Fibroblast of lung (primary cell): ENCODE measurements at regions not wholly inside any gene's neighbourhood (a gene's known extent, or its start where the extent isn't known, plus 50 kb on each side); places are given as distances from the start of the nearest gene placed in this dataset.

ENCODE experiments used
- DNase-seq, 2 donors: peaks; one replicate each; pipeline versions ENCODE4 v3.0.0 to v3.0.0-alpha.2; 2010; ENCODE audit warnings: low read depth in 2 of 2
- H2AFZ ChIP-seq: 2 replicates; pipeline ENCODE4 v1.5.1; 2012; ENCODE audit warnings: low read length, control low read depth, inconsistent platforms
- H3K27ac ChIP-seq: 2 replicates; pipeline ENCODE4 v1.5.1; 2011; ENCODE audit warnings: low read length, control low read depth; ENCODE audit not compliant: insufficient read depth
- H3K27me3 ChIP-seq: 2 replicates; pipeline ENCODE4 v1.5.1; 2011; ENCODE audit warnings: mild to moderate bottlenecking, low read length; ENCODE audit not compliant: control insufficient read depth, insufficient read depth
- H3K36me3 ChIP-seq: 2 replicates; pipeline ENCODE4 v1.5.1; 2011; ENCODE audit warnings: low read length; ENCODE audit not compliant: control insufficient read depth, insufficient read depth
- H3K4me1 ChIP-seq: 2 replicates; pipeline ENCODE4 v1.5.1; 2011; ENCODE audit warnings: low read length; ENCODE audit not compliant: control insufficient read depth, insufficient read depth; ENCODE audit errors: extremely low read depth
- H3K4me2 ChIP-seq: 2 replicates; pipeline ENCODE4 v1.5.1; 2011; ENCODE audit warnings: low read length, control low read depth; ENCODE audit not compliant: insufficient read depth; ENCODE audit errors: extremely low read depth
- H3K4me3 ChIP-seq, 4 experiments: fragments of 200-600 bp in 1 of 4; sonication (generic) in 1 of 4; replicated peaks in 1 of 4; 2 replicates each; pipeline ENCODE4 v1.5.1; 2011 to 2016; ENCODE audit warnings: low read length in 4 of 4, low read depth in 3 of 4, mild to moderate bottlenecking in 3 of 4, control low read depth in 2 of 4, inconsistent platforms in 1 of 4, mixed read lengths in 1 of 4; ENCODE audit not compliant: insufficient read depth in 1 of 4; ENCODE audit errors: control extremely low read depth in 1 of 4
- H3K79me2 ChIP-seq: 2 replicates; pipeline ENCODE4 v1.5.1; 2012; ENCODE audit warnings: mild to moderate bottlenecking, low read length, inconsistent platforms; ENCODE audit not compliant: control insufficient read depth, insufficient read depth
- H3K9ac ChIP-seq: 2 replicates; pipeline ENCODE4 v1.5.1; 2011; ENCODE audit warnings: mild to moderate bottlenecking, low read length, control low read depth; ENCODE audit not compliant: insufficient read depth
- H3K9me3 ChIP-seq: 2 replicates; pipeline ENCODE4 v1.5.1; 2012; ENCODE audit warnings: low read depth, low read length; ENCODE audit not compliant: control insufficient read depth, insufficient read depth
- H4K20me1 ChIP-seq: 2 replicates; pipeline ENCODE4 v1.5.1; 2011; ENCODE audit warnings: low read length; ENCODE audit not compliant: control insufficient read depth, insufficient read depth; ENCODE audit errors: extremely low read depth
- CTCF ChIP-seq, 2 donors: IDR thresholded peaks in 1 of 2; conservative IDR thresholded peaks in 1 of 2; 1 replicate in 1 of 2; 2 replicates in 1 of 2; pipeline ENCODE4 v1.5.1; 2011 to 2012; ENCODE audit warnings: low read length in 2 of 2, control low read depth in 1 of 2, inconsistent platforms in 1 of 2, low read depth in 1 of 2, mild to moderate bottlenecking in 1 of 2
- EZH2 ChIP-seq: IDR thresholded peaks from 2 replicates; pipeline ENCODE4 v1.5.1; 2012; ENCODE audit warnings: low read length, control low read depth, mild to moderate bottlenecking; ENCODE audit errors: missing control alignments

GRCh38 chr6:167211295-167211648 is 53.5 kb upstream of the GPR31 start:
- Histone ChIP-seq H3K36me3 (no peaks in the 10 kb centered on the region), H4K20me1 (no peaks in the 10 kb centered on the region), H3K79me2 (no peaks in the 10 kb centered on the region), H3K27ac (no peak overlapping the region), H3K4me1 (no peaks in the 10 kb centered on the region), H3K9me3 (no peaks in the 10 kb centered on the region), H3K4me2 (no peak overlapping the region), H3K9ac (no peak overlapping the region), H3K27me3 (no peaks in the 10 kb centered on the region), H3K4me3 (no peak overlapping the region), H2AFZ (no peak overlapping the region)
- TF ChIP-seq CTCF (conservative IDR thresholded peaks at IDR 0.05 in 1 of 2, IDR thresholded peaks at IDR 0.05 in 1 of 2; ENCODE audit: low read depth in 1 of 2, low read length in 2 of 2) (no peak), EZH2 (no peak)
- no peak for DNase-seq

- Histone ChIP-seq H3K4me1 (no peaks in the 10 kb centered on the region), H3K27ac (no peak overlapping the region), H3K79me2 (no peaks in the 10 kb centered on the region), H3K9ac (no peak overlapping the region), H3K4me2 (no peak overlapping the region), H2AFZ (no peak overlapping the region), H3K36me3 (no peaks in the 10 kb centered on the region), H3K27me3 (no peaks in the 10 kb centered on the region), H3K4me3 (no peak overlapping the region), H4K20me1 (no peaks in the 10 kb centered on the region), H3K9me3 (no peaks in the 10 kb centered on the region)
- TF ChIP-seq CTCF (conservative IDR thresholded peaks at IDR 0.05 in 1 of 2, IDR thresholded peaks at IDR 0.05 in 1 of 2; ENCODE audit: low read depth in 1 of 2, low read length in 2 of 2) (no peak), EZH2 (no peak)
- no peak for DNase-seq
Measured at GRCh38 chr6:167211881-167212712, 54.3 kb upstream of the GPR31 start.

- H4K20me1 ChIP-seq: no peaks in the 10 kb centered on the region
- H3K27me3 ChIP-seq: no peaks in the 10 kb centered on the region
- H3K9ac ChIP-seq: no peak overlapping the region
- TF ChIP-seq EZH2 (no peak), CTCF (conservative IDR thresholded peaks at IDR 0.05 in 1 of 2, IDR thresholded peaks at IDR 0.05 in 1 of 2; ENCODE audit: low read depth in 1 of 2, low read length in 2 of 2) (no peak)
- DNase-seq: no peak
- no peaks in the 10 kb centered on the region for H3K9me3 ChIP-seq
- H3K4me2 ChIP-seq: no peak overlapping the region
- H3K27ac ChIP-seq: no peak overlapping the region
- no peaks in the 10 kb centered on the region for H3K4me1 ChIP-seq
- H2AFZ ChIP-seq: no peak overlapping the region
- no peaks in the 10 kb centered on the region for H3K79me2 ChIP-seq
- H3K4me3 ChIP-seq: no peak overlapping the region
- no peaks in the 10 kb centered on the region for H3K36me3 ChIP-seq
Measured at GRCh38 chr6:167212713-167213005, 54.9 kb upstream of the GPR31 start.
